AG04449 (cell line): ENCODE measurements at regions not wholly inside any gene's neighbourhood (a gene's known extent, or its start where the extent isn't known, plus 50 kb on each side); places are given as distances from the start of the nearest gene placed in this dataset.

Experiments
- CTCF ChIA-PET: fragments of 350-600 bp; formaldehyde crosslinking; extraction: SDS; loops from one replicate; lab custom pipeline; 2021; ENCODE audit warnings: antibody characterized with exemption; lab: Yijun Ruan, JAX
- POLR2A ChIA-PET: fragments of 400-600, 350-600 bp; formaldehyde crosslinking; extraction: SDS; loops from one replicate; lab custom pipeline; 2020; ENCODE audit warnings: antibody characterized with exemption, inconsistent platforms; lab: Yijun Ruan, JAX
- DNase-seq: peaks from one replicate; pipeline ENCODE4 v3.0.0-alpha.2; 2010; ENCODE audit warnings: low read depth, low spot score
- H3K4me3 ChIP-seq: 2 replicates; pipeline ENCODE4 v1.5.1; 2011; ENCODE audit warnings: low read depth, mild to moderate bottlenecking, control low read depth, low read length
- CTCF ChIP-seq: IDR thresholded peaks from one replicate; pipeline ENCODE4 v1.5.1; 2011; ENCODE audit warnings: mild to moderate bottlenecking, moderate library complexity, low read length, control low read depth, inconsistent platforms; ENCODE audit not compliant: insufficient read depth; ENCODE audit errors: missing control alignments

GRCh38 chr18:68564961-68565360 is 149.9 kb downstream of the TMX3 start:
- no peak for TF ChIP-seq CTCF
- no peak overlapping the region for H3K4me3 ChIP-seq
- CTCF ChIA-PET = no interaction called here
- POLR2A ChIA-PET = no interaction called here
- peak; percentile 28 for DNase-seq

GRCh38 chr18:68564351-68564750 is 150.6 kb downstream of the TMX3 start:
- no peak overlapping the region for H3K4me3 ChIP-seq
- DNase-seq = no peak
- POLR2A ChIA-PET = no interaction called here
- TF ChIP-seq CTCF = no peak
- CTCF ChIA-PET = no interaction called here

GRCh38 chr18:68560128-68560527 is 154.8 kb downstream of the TMX3 start:
- ChIA-PET CTCF (no interaction called here), POLR2A (no interaction called here)
- DNase-seq = no peak
- no peak for TF ChIP-seq CTCF
- no peak overlapping the region for H3K4me3 ChIP-seq

GRCh38 chr18:68557183-68557582 is 157.7 kb downstream of the TMX3 start:
- CTCF ChIA-PET = no interaction called here
- POLR2A ChIA-PET = no interaction called here
- no peak for DNase-seq
- TF ChIP-seq CTCF = no peak
- no peak overlapping the region for H3K4me3 ChIP-seq

- no peak for DNase-seq
- CTCF ChIA-PET = no interaction called here
- POLR2A ChIA-PET = no interaction called here
- no peak for TF ChIP-seq CTCF
- no peak overlapping the region for H3K4me3 ChIP-seq
Observed at GRCh38 chr18:68555879-68556301, 159.0 kb downstream of the TMX3 start.

GRCh38 chr18:68548904-68549870 is 165.7 kb downstream of the TMX3 start:
- CTCF ChIA-PET = no interaction called here

More at GRCh38 chr18:68548904-68549870, 165.7 kb downstream of the TMX3 start:
- no peak overlapping the region for H3K4me3 ChIP-seq
- peak; percentile 33 for DNase-seq
- TF ChIP-seq CTCF = no peak
- POLR2A ChIA-PET = no interaction called here
